GM06990 (cell line): ENCODE measurements at regions not wholly inside any gene's neighbourhood (a gene's known extent, or its start where the extent isn't known, plus 50 kb on each side); places are given as distances from the start of the nearest gene placed in this dataset.

Source experiments
- DNase-seq: peaks from one replicate; pipeline ENCODE4 v3.0.0-alpha.2; 2011; ENCODE audit not compliant: insufficient read length; ENCODE audit errors: extremely low read depth
- H3K27me3 ChIP-seq: replicated peaks from 2 replicates; pipeline ENCODE4 v1.6.0; 2011; ENCODE audit warnings: low read length; ENCODE audit not compliant: control insufficient read depth, insufficient read depth
- H3K36me3 ChIP-seq: 2 replicates; pipeline ENCODE4 v1.5.1; 2011; ENCODE audit warnings: low read length; ENCODE audit not compliant: control insufficient read depth, insufficient read depth
- H3K4me3 ChIP-seq: replicated peaks from 2 replicates; pipeline ENCODE4 v1.5.1; 2011; ENCODE audit warnings: low read depth, mild to moderate bottlenecking, control low read depth, low read length
- CTCF ChIP-seq: IDR thresholded peaks from 2 replicates; pipeline ENCODE4 v1.5.1; 2011; ENCODE audit warnings: low read length, control low read depth, mild to moderate bottlenecking, inconsistent platforms; ENCODE audit not compliant: insufficient read depth, poor library complexity, severe bottlenecking

- no peaks in the 10 kb centered on the region; the same call in none of the 2 replicates for H3K27me3 ChIP-seq
- no peak for DNase-seq
- no peaks in the 10 kb centered on the region for H3K36me3 ChIP-seq
- H3K4me3 ChIP-seq, result no peak overlapping the region
- TF ChIP-seq CTCF, result no peak
These were observed 248.7 kb downstream of the AUH start for GRCh38 chr9:91113016-91113415.

- Histone ChIP-seq H3K4me3 (no peak overlapping the region), H3K27me3 (no peaks in the 10 kb centered on the region; the same call in none of the 2 replicates), H3K36me3 (no peaks in the 10 kb centered on the region)
- no peak for TF ChIP-seq CTCF
- DNase-seq, result no peak
These were observed 247.3 kb downstream of the AUH start for GRCh38 chr9:91114450-91114849.

DNA sequence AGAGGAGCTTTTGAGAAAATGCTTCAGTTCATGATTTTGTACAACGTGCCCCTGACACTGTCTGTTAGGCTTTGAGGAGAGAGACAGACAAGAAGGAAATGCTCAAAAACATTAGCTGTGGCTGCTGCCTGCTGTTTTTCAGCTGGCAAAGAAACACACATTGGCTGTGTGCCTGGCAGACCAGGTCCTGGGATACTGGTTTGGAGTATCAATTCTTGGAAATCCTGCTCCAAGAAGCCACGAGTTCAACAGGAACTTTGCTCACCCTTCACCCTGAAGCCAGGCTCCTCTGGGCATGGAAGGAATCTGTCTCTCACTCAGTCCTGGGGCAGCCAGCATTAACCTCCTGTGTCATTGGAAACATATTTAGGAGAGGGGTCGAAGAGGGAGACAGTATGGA is 245.5 kb downstream of the AUH start:
- TF ChIP-seq CTCF, result no peak
- no peak for DNase-seq
- Histone ChIP-seq H3K36me3 (no peaks in the 10 kb centered on the region), H3K27me3 (no peaks in the 10 kb centered on the region; the same call in none of the 2 replicates), H3K4me3 (no peak overlapping the region)

GRCh38 chr9:91116711-91117110 is 245.0 kb downstream of the AUH start:
- Histone ChIP-seq H3K4me3 (no peak overlapping the region), H3K27me3 (no peaks in the 10 kb centered on the region; the same call in none of the 2 replicates), H3K36me3 (no peaks in the 10 kb centered on the region)
- TF ChIP-seq CTCF, result no peak
- DNase-seq, result no peak

- no peak for TF ChIP-seq CTCF
- no peaks in the 10 kb centered on the region for H3K36me3 ChIP-seq
- no peaks in the 10 kb centered on the region; the same call in none of the 2 replicates for H3K27me3 ChIP-seq
- no peak for DNase-seq
- H3K4me3 ChIP-seq, result no peak overlapping the region
These were observed 244.2 kb downstream of the AUH start for GRCh38 chr9:91117474-91117891.
